ENCODE measurements at regions not wholly inside any gene's neighbourhood (a gene's known extent, or its start where the extent isn't known, plus 50 kb on each side); places are given as distances from the start of the nearest gene placed in this dataset.
"Not testable (repeated sequence)": the region's sequence is repeated elsewhere in the genome, so short reads cannot be mapped to it uniquely, and the experiment has no call there.

DNA sequence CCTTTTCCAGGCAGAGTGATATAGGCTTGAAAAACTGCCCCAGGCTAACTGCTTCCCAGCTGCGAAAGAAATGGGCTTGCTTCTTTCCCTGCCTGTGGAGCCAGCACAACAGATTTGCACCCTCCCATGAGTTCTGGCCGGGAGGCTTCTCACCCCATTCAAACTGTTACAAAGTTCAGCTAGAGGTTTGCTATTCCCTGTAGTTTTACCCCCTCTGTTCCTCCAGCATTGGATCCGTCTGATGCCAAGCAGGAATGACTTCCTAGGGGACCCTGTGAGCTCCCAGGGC, 87.6 kb upstream of the NDST4 start:
- TF ChIP-seq ZFX (IDR thresholded peaks at IDR 0.05; ENCODE audit: borderline replicate concordance), result no peak
- TF ChIP-seq, protein P1, sequence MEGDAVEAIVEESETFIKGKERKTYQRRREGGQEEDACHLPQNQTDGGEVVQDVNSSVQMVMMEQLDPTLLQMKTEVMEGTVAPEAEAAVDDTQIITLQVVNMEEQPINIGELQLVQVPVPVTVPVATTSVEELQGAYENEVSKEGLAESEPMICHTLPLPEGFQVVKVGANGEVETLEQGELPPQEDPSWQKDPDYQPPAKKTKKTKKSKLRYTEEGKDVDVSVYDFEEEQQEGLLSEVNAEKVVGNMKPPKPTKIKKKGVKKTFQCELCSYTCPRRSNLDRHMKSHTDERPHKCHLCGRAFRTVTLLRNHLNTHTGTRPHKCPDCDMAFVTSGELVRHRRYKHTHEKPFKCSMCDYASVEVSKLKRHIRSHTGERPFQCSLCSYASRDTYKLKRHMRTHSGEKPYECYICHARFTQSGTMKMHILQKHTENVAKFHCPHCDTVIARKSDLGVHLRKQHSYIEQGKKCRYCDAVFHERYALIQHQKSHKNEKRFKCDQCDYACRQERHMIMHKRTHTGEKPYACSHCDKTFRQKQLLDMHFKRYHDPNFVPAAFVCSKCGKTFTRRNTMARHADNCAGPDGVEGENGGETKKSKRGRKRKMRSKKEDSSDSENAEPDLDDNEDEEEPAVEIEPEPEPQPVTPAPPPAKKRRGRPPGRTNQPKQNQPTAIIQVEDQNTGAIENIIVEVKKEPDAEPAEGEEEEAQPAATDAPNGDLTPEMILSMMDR (IDR thresholded peaks at IDR 0.05), result no peak
- no peak overlapping the region for H3K27ac ChIP-seq

DNA sequence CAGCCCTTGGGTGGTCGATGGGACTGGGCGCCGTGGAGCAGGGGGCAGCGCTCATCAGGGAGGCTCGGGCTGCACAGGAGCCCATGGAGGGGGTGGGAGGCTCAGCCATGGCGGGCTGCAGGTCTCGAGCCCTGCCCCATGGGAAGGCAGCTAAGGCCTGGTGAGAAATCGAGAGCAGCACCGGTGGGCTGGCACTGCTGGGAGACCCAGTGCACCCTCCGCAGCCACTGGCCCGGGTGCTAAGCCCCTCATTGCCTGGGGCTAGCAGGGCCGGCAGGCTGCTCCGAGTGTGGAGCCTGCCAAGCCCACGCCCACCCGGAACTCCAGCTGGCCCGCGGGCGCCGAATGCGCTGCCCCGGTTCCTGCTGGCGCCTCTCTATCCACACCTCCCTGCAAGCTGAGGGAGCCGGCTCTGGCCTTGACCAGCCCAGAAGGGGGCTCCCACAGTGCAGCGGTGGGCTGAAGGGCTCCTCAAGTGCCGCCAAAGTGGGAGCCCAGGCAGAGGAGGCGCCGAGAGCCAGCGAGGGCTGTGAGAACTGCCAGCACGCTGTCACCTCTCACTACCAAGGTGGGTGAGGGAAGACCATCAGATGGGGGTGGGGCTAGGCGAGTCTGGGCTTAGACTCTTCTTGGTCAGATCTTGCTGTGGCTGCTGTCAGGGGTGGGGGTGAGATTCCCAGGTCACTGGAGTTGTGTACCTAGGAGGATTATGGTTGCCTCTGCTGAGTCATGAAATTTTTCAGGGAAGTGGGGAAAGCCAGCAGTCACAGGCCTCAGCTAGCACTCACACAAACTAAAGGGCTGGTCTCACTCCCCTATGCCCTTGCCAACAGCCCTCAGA, 87.0 kb upstream of the NDST4 start:
- not testable (repeated sequence) for H3K27ac ChIP-seq

- not testable (repeated sequence) for H3K27ac ChIP-seq
Observed at GRCh38 chr4:115194612-115195011, 81.2 kb upstream of the NDST4 start.

- no peak overlapping the region for H3K27ac ChIP-seq
- TF ChIP-seq, protein P1 (IDR thresholded peaks at IDR 0.05), result no peak
Observed at GRCh38 chr4:115190529-115190928, 77.1 kb upstream of the NDST4 start.

DNA sequence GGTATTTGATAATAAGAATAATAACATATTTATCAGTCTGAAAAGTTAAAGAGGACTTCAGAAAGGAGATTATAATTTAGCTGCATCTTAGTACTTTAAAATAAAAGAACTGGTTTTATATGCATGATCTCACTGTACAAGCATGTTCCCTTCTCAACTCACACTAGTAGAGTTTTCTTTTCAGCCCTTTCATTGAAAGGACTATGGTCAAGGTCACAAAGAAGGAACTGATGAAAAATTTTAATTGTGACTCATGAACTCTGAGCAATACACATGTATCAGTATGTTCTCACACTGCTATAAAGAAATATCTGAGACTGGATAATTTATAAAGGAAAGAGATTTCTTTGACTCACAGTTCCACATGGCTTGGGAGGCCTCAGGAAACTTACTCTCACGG, 73.7 kb upstream of the NDST4 start:
- H3K27ac ChIP-seq, result no peak overlapping the region
- TF ChIP-seq, protein P1 (IDR thresholded peaks at IDR 0.05), result no peak
- no peak for TF ChIP-seq ZFX (IDR thresholded peaks at IDR 0.05; ENCODE audit: borderline replicate concordance)

DNA sequence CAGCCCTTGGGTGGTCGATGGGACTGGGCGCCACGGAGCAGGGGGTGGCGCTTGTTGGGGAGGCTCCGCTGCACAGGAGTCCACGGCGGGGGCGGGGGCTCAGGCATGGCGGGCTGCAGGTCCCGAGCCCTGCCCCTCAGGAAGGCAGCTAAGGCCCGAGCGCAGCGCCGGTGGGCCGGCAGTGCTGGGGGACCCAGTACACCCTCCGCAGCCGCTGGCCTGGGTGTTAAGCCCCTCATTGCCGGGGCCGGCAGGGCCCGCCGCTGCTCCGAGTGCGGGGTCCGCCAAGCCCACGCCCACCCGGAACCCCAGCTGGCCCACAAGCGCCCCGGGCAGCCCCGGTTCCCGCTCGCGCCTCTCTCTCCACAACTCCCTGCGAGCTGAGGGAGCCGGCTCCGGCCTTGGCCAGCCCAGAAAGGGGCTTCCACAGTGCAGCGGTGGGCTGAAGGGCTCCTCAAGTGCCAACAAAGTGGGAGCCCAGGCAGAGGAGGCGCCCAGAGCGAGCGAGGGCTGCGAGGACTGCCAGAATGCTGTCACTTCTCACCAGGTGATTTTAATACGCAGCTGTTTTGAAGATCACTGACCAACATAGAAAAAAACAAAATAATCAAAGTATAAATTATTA, 66.1 kb upstream of the NDST4 start:
- H3K27ac ChIP-seq, result not testable (repeated sequence)

- H3K27ac ChIP-seq, result not testable (repeated sequence)
Observed at GRCh38 chr4:115178687-115179086, 65.3 kb upstream of the NDST4 start.

DNA sequence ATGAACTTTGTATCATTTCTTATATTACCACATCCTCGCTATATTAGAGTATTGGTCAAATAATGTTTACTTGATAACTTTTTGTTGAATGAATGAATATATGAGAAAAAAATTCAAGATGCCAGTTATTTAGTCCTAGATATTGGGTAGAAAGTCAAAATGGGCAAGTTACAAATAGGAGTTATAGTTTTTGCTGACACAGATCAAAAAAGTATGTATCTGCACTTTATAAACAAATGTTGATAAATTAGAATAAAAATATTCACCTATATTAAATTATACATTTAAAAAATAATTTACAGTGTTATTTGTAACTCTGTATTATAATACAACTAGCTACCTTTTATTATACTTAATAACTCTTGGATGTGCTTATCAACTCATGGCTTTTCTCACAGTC, 57.8 kb upstream of the NDST4 start:
- TF ChIP-seq ZFX (IDR thresholded peaks at IDR 0.05; ENCODE audit: borderline replicate concordance), result no peak
- TF ChIP-seq, protein P1 (IDR thresholded peaks at IDR 0.05), result no peak

DNA sequence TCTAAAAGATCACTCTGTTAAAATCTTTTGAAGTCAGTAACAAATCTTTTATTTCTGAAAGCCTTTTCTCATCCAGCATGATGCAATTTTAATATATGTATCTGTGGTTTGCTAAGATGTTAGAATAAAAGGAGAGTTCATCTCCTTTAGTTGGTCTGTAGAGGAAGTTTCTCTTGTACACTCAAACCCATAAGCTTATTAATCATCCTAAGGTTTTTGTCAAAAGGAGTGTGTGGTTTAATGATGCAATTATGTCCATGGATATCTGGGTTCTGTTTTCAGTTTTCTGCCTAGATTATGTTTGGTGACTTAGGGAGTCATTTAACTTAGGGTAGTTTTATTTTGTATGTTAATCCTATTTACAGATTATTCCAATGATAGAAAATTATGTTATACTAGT, 52.1 kb upstream of the NDST4 start:
- TF ChIP-seq, protein P1 (IDR thresholded peaks at IDR 0.05), result no peak
- no peak for TF ChIP-seq ZFX (IDR thresholded peaks at IDR 0.05; ENCODE audit: borderline replicate concordance)
- no peak overlapping the region for H3K27ac ChIP-seq

More for the DNA sequence above, 57.8 kb upstream of the NDST4 start:
- H3K27ac ChIP-seq, result no peak overlapping the region

Data from 22Rv1 (cell line).